Rectal smooth muscle tissue (tissue), 1 donor: ENCODE measurements at regions not wholly inside any gene's neighbourhood (a gene's known extent, or its start where the extent isn't known, plus 50 kb on each side); places are given as distances from the start of the nearest gene placed in this dataset.
"Not testable (repeated sequence)": the region's sequence is repeated elsewhere in the genome, so short reads cannot be mapped to it uniquely, and the experiment has no call there.

Source experiments
- H3K27ac ChIP-seq: one replicate; pipeline ENCODE4 v1.7.0; 2013; ENCODE audit warnings: low read depth, low read length, inconsistent platforms
- H3K27me3 ChIP-seq: one replicate; pipeline ENCODE4 v1.7.0; 2013; ENCODE audit warnings: low read length; ENCODE audit not compliant: control insufficient read depth, insufficient read depth
- H3K36me3 ChIP-seq: one replicate; pipeline ENCODE4 v1.7.0; 2013; ENCODE audit warnings: low read length; ENCODE audit not compliant: control insufficient read depth, insufficient read depth
- H3K4me1 ChIP-seq: one replicate; pipeline ENCODE4 v1.7.0; 2013; ENCODE audit warnings: low read length; ENCODE audit not compliant: control insufficient read depth, insufficient read depth
- H3K4me3 ChIP-seq: one replicate; pipeline ENCODE4 v1.7.0; 2013; ENCODE audit warnings: low read length
- H3K9ac ChIP-seq: one replicate; pipeline ENCODE4 v1.7.0; 2013; ENCODE audit warnings: low read length

DNA sequence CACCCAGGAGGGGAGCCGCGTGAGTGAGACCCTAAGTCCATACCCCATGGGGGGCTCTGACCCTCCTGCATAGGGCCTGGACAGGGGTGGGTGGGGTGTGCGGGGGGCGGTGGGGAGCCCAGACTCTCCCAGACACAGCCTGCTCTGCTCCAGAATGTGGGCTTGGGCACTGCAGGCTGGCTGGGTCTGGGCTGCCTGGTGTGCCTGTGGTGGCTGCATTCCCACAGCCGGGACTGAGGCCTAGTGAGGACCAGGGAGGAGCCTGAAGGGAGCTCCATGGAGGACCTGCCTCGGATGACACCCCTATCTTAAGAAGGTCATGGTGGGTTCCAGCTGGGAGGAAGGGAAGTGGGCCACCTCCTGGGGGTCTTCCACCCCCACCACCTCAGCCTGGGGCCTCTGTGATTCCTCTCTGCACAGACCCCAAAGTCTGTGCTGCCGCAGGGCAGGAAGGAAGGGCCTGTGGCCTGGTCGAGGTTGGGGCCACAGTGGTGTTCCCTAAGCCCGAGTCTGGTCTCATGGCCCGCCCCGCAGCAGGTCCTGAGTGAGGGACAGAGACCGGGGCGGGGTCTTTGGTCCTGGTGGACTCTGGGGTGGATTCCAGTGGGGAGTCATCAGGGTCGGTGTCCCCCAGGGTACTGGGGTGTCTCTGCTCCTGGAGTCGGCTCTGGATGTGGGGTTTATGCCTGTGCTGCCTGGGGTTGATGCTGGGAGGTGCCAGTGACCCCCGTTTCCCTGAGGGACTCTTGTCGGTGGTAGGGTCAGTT lies 392.3 kb downstream of the TMEM121 start:
- Histone ChIP-seq H3K27ac (no peak overlapping the region), H3K4me1 (no peaks in the 10 kb centered on the region), H3K36me3 (no peaks in the 10 kb centered on the region), H3K9ac (no peak overlapping the region), H3K27me3 (no peaks in the 10 kb centered on the region), H3K4me3 (no peak overlapping the region)

DNA sequence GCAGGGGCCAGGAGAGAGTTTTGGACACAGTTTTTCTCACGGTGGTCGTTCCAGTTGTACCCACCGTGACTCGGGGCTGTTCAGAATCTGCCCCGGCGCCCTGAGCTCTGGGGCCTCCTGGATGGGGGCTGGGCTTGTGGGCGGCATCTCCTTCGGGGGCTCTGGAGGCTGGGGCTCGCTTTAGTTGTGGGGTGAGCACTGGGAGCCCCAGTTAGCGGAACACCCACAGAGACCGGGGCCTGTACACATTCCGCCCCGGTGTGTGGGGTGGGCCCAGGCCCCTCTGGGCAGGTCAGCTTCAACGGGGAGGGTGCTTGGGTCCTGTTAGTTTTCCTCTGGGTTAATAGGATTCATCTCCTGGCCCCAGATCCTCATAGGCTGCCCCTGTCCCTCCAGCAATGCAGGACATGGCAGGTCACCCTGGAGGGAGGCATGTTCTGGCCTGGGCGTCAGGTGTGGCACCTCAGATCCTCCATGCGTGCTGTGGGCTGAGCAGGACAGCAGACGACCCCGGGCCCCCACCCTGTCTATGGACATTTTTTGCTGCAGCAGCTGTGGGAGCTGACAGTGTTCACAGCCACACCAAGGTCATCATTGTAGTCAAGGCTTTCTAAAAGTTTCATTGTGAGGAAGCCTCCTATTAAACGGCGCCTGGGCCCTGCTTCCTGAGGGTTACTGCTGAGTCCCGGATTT lies 393.2 kb downstream of the TMEM121 start:
- Histone ChIP-seq H3K9ac (no peak overlapping the region), H3K27me3 (no peaks in the 10 kb centered on the region), H3K36me3 (no peaks in the 10 kb centered on the region), H3K4me1 (no peaks in the 10 kb centered on the region), H3K4me3 (no peak overlapping the region), H3K27ac (no peak overlapping the region)

DNA sequence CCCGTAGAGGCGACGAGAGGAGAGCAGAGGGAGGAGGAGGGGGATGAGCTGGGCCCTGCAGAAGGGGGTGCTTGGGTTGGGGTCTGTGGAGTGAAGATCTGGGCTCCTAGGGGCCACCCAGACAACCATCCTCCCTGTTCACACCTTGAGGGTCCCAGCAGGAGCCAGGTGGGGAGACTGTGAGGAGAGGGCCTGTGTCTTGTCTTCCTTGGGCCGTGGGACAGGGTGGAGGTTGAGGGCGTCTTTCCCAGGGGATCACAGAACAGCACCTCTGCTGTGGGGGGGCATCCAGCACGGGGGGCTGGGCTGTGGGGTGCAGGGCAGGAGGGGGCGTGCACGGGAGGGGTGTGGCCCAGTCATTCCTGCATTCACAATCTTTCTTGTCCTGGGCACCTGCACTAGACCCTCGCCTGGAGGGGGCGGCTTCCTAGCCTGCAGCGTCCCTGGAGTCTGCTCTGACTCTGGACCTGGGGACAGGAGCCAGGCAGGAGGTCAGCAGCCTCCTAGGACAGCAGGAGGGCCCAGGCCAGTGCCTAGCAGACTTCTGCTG lies 393.8 kb downstream of the TMEM121 start:
- H3K4me3 ChIP-seq, H3K9ac ChIP-seq, H3K27me3 ChIP-seq, H3K27ac ChIP-seq, H3K4me1 ChIP-seq, H3K36me3 ChIP-seq: not testable (repeated sequence)

DNA sequence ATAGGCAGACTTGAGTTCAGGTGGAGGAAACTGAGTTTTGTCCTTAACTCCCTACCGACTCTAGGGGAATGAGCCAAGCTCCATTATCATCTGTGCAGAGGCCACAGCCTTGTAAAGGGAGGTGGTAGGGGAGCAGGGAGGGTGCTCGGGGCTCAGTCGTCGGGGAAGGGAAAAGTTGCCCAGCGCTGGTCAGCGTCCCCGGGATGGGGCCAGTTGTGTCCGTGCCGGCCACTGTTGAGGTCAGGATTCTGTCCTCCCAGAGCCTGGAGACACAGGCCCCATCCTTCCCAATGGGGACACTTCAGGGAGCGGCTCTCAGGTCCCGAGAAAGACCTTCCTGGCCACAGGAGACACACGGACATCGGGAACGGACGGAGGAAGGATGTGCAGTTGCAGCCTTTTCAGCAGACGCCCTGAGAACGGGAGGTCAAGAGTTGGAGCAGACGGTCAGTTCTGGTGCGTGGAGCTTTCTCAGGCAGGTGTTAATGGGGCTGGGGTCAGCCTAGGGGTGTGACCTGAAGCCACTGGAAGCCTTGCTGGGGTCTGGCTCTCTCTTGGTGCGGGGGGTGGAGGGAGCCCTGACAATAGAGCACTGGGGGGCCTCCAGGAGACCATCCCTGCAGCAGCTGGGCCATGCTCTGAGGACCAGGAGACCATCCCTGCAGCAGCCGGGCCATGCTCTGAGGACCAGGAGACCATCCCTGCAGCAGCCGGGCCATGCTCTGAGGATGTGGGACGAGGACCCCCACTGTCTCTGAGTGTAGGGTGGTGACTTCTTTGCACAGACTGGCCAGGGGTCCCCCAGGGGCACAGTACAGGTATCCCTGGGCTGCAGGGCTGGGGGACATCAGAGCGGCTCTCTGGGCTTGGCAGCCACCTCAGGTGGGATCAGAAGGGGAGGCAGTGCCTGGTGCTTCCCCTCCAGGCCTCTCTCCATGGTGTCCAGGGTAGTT lies 394.7 kb downstream of the TMEM121 start:
- H3K27me3 ChIP-seq, H3K4me1 ChIP-seq, H3K9ac ChIP-seq, H3K36me3 ChIP-seq, H3K4me3 ChIP-seq, H3K27ac ChIP-seq: not testable (repeated sequence)

DNA sequence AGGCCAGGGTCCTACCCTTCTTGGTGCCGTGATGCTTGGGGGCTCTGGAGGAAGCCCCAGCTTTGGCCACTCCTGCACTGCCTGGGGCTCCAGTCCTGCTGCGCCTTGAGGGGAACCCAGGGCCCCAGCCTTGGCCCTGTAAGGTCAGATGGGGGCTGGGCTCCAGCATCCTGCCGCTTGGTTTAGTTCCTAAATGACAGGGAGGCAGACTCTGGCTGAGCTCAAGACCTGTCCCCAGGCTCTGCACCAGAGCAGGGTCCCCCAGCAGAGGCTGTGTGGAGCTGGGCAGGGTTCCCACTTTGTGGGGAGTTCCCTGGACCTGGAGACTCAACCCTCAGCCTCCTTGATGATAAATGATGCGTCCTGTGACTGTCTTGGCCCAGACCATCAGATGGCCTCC lies 395.4 kb downstream of the TMEM121 start:
- not testable (repeated sequence) for H3K9ac ChIP-seq, H3K27ac ChIP-seq, H3K36me3 ChIP-seq, H3K4me1 ChIP-seq, H3K4me3 ChIP-seq, H3K27me3 ChIP-seq

DNA sequence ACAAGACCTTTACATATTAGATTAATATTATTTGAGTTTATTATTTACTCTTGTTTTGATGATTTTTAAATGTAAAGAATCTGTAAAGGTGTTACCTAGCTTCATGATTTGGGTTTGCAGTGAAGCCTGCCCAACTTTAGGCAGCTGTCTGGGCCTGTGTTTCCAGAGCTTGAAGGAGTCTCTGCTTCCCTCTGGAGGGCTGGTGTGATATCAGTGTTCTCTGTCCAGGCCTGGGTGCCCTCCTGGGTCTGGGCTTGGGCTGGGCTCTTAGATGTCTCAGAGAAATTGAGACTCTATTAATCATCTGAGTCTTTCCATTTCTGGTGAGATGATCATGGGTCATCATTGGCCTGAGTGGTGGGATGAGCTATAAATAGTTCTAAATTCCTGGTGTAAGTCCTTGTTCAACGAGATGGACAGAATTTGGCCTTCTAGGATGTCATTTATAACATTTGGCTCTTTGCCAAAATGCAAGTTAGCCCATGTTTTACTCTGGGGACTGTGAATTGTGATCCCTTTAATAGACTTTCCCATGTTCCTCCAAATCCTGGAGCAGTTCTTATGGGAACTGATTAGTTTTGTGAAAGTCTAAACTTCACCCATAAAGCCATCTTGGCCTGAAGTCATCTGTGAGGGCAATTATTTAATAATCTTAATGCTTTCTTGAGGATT lies 397.3 kb downstream of the TMEM121 start:
- H3K27ac ChIP-seq, H3K9ac ChIP-seq, H3K27me3 ChIP-seq, H3K4me3 ChIP-seq, H3K4me1 ChIP-seq, H3K36me3 ChIP-seq: not testable (repeated sequence)

DNA sequence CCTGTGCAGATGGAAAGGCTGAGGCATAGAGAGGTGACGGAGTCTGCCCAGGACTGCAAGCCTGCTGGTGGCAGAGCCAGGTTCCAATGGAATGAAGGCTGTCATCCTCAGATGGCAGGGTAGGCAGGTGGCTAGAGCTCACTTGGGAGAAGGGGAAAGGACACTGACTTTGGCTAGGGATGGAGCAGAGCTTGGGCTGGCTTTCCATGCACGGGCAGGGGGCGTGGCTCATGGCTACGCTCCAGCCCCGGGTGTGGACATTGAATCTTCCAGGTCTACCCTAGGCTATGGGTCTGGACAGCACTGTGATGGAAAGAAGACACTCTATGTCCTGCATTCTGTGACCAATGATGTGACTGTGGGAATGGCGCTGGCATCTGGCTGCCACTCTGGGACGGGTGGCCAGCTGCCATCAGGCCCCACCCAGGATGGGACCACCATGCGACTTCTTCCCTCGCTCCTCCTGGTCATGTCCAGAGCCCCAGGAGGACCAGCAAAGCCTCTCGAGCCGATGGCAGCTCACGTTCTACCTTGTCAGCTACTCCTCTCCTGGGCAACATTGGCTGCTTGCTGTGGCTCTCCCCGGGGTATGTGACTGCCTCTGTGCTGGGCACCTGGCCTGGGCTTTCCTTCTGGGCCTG lies 398.7 kb downstream of the TMEM121 start:
- Histone ChIP-seq H3K36me3 (no peaks in the 10 kb centered on the region), H3K9ac (no peak overlapping the region), H3K27ac (no peak overlapping the region), H3K4me3 (no peak overlapping the region), H3K27me3 (no peaks in the 10 kb centered on the region), H3K4me1 (no peaks in the 10 kb centered on the region)

DNA sequence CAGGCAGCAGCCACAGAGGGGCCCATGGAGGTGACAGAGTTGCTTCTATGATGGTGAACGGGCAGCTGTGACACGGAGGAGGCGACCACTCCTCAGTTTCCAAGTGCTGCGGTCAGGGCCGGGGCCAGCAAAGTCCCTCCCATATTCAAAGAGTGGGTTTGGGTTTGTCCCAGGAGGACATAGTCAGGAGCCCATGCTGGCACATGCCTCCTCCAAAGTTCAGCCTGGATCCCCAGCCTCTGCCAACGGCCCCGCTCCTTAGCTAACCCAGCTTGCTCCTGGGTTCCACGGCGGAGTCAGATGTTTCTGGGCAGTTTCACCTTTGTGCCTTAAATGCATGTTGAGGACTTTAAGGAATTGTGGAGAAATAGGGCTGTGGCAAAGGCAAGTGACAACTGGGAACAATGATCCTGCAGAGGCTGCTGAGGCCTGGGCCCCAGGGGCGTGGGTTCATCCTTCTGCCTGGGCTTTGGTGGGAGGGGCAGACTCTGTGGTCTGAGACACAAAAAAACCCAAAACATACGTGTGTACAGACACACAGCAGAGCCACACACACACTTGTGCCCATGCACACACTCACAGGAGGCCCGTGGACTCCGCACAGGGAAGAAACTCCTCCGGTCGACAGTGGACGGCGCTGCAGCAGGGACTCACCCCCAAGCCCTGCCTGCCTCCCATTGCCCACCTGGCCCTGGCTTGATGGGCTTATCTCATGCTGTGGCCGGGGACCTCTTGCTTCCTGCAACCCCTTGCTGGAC lies 399.4 kb downstream of the TMEM121 start:
- H3K27ac ChIP-seq, result no peak overlapping the region
- H3K9ac ChIP-seq, result no peak overlapping the region
- no peaks in the 10 kb centered on the region for H3K27me3 ChIP-seq
- no peak overlapping the region for H3K4me3 ChIP-seq
- no peaks in the 10 kb centered on the region for H3K4me1 ChIP-seq
- no peaks in the 10 kb centered on the region for H3K36me3 ChIP-seq

DNA sequence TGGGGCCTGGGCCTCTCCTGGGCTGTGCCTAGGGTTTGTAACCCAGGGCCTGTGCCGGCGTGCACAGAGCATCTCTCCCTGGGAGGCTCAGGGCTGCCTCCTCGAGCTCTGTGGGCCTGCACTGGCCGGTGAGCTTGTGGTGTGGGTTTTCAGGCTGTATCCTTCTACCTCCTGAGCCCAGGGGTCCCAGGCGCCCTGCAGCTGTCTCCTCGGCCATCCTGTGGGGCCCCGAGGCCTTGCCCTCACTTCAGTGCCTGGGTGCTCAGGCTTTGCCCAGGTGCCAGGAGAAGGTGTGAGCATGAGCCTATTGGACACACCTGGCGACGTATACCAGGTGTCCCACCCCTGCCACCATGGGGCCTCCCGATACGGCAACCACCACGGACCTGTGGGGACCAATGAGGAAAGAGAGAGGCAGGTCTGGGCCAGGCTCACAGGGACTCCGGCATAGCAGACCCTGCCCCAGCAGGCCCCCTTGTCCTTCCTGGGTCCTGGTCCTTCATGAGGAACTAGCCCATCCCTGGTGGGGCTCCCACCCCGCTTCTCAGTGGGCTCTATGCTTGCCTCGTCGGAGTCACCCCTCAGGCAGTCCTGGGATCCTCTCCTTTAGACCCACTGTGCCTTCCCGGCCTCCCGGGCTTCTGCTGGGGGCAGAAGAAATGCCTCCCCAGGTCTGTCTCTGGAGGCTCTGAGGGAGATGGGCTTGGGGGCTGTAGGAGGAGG lies 400.2 kb downstream of the TMEM121 start:
- Histone ChIP-seq H3K9ac (no peak overlapping the region), H3K27me3 (no peaks in the 10 kb centered on the region)

DNA sequence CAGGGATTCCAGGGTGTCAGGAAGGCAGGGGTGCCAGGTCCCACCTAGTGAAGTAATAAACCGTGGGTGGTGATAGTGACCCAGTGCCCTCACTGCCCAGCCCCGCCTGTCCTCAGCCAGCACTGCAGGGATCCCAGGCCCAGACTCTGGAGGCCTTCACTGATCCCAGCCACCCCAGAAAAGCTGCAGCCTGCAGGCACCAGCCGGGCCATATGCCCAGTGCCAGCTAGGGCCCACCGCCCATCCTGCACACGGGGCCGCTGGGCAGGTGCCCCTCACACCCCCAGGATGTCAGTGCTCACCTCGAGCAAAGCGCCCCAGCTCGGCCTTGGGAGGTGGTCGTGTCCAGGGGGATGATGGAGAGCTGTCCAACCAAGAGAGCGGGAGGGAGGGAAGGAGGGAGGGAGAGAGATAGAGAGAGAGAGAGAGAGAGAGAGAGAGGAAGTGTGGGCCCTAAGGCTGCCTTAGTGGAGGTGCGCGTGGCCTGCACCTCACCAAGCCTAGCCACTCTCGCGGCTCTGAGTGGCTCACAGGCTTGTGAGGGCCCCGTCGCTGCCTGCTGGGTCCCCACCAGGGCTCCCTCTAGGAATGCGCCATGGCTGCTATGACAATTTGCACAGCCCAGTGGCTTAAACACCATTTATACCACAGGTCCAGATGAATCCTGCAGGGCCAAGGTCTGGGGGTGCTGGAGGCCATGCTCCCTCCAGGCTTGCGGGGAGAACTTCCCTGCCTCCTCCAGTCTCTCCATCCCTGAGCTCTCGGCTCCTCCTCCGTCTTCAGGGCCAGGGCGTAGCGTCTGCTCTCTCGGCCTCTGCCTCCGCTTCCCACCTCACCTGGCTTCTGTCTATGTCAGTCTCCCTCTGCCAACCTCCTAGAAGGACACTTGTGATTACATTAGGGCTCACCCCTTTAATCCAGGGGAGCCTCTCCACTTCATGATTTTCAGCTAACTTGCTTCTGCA lies 401.0 kb downstream of the TMEM121 start:
- Histone ChIP-seq H3K4me3 (no peak overlapping the region), H3K9ac (no peak overlapping the region), H3K27ac (no peak overlapping the region), H3K4me1 (no peaks in the 10 kb centered on the region), H3K36me3 (no peaks in the 10 kb centered on the region), H3K27me3 (no peaks in the 10 kb centered on the region)

More for the DNA sequence above, 400.2 kb downstream of the TMEM121 start:
- H3K4me1 ChIP-seq, result no peaks in the 10 kb centered on the region
- H3K27ac ChIP-seq, result no peak overlapping the region
- no peaks in the 10 kb centered on the region for H3K36me3 ChIP-seq
- H3K4me3 ChIP-seq, result no peak overlapping the region
